PC-9 (cell line): ENCODE measurements at regions not wholly inside any gene's neighbourhood (a gene's known extent, or its start where the extent isn't known, plus 50 kb on each side); places are given as distances from the start of the nearest gene placed in this dataset.
"Not testable (repeated sequence)": the region's sequence is repeated elsewhere in the genome, so short reads cannot be mapped to it uniquely, and the experiment has no call there.

Experiments
- BruUV-seq: library from RNA; stranded (reverse); fragments of 400-500 nt; replicated peaks from 2 replicates; lab custom pipeline; 2021; lab: Mats Ljungman, UMichigan
- CTCF ChIA-PET: fragments of 300-600 bp; sonication (Branson Sonifier 250); formaldehyde crosslinking; loops from one replicate; lab custom pipeline; 2022; ENCODE audit warnings: antibody characterized with exemption; lab: Charles Lee
- POLR2A ChIA-PET: fragments of 300-600 bp; sonication (Branson Sonifier 250); formaldehyde crosslinking; loops from one replicate; lab custom pipeline; 2022; ENCODE audit warnings: antibody characterized with exemption; ENCODE audit not compliant: unreplicated experiment; lab: Charles Lee
- DNase-seq, 2 experiments: peaks; one replicate each; pipeline versions ENCODE4 v3.0.0 to v3.0.0-alpha.2; 2015 to 2022; ENCODE audit warnings: mixed read lengths in 1 of 2
- H2AFZ ChIP-seq: fragments of 200-600 bp; sonication (generic); 2 replicates; pipeline ENCODE4 v1.8.1; 2017; ENCODE audit warnings: antibody characterized with exemption
- H3F3A ChIP-seq: fragments of 200-600 bp; sonication (generic); 2 replicates; pipeline ENCODE4 v1.8.1; 2017; ENCODE audit warnings: antibody characterized with exemption, mild to moderate bottlenecking, low read depth; ENCODE audit not compliant: insufficient read depth
- H3K27ac ChIP-seq: fragments of 200-600 bp; sonication (generic); 2 replicates; pipeline ENCODE4 v1.6.1; 2016; ENCODE audit warnings: mixed run types
- H3K27me3 ChIP-seq: fragments of 200-600 bp; sonication (generic); 2 replicates; pipeline ENCODE4 v1.6.1; 2016; ENCODE audit warnings: low read depth, mixed run types; ENCODE audit not compliant: insufficient read depth
- H3K36me3 ChIP-seq: fragments of 200-600 bp; sonication (generic); 2 replicates; pipeline ENCODE4 v1.6.1; 2016; ENCODE audit warnings: low read depth, mixed run types
- H3K4me1 ChIP-seq: fragments of 200-600 bp; sonication (generic); replicated peaks from 2 replicates; pipeline ENCODE4 v1.6.1; 2016; ENCODE audit warnings: mixed run types; ENCODE audit not compliant: insufficient read depth
- H3K4me2 ChIP-seq: fragments of 200-600 bp; sonication (generic); 2 replicates; pipeline ENCODE4 v1.6.1; 2017; ENCODE audit warnings: mixed run types
- H3K4me3 ChIP-seq: fragments of 200-600 bp; sonication (generic); 2 replicates; pipeline ENCODE4 v1.6.1; 2016; ENCODE audit warnings: mixed run types
- H3K79me2 ChIP-seq: fragments of 200-600 bp; sonication (generic); 2 replicates; pipeline ENCODE4 v1.6.1; 2017; ENCODE audit warnings: low read depth, mixed run types
- H3K9me2 ChIP-seq: fragments of 200-600 bp; sonication (generic); 2 replicates; pipeline ENCODE4 v1.8.1; 2017; ENCODE audit warnings: mild to moderate bottlenecking; ENCODE audit not compliant: insufficient read depth
- H3K9me3 ChIP-seq: fragments of 200-600 bp; sonication (generic); 2 replicates; pipeline ENCODE4 v1.8.1; 2016; ENCODE audit warnings: low read depth; ENCODE audit not compliant: insufficient read depth
- H4K20me1 ChIP-seq: fragments of 200-600 bp; sonication (generic); 2 replicates; pipeline ENCODE4 v1.8.1; 2017; ENCODE audit not compliant: insufficient read depth
- CTCF ChIP-seq: fragments of 200-600 bp; sonication (generic); conservative IDR thresholded peaks from 2 replicates; pipeline ENCODE4 v1.6.1; 2017; ENCODE audit warnings: mixed run types, antibody characterized with exemption, mild to moderate bottlenecking, moderate library complexity
- EZH2 ChIP-seq: fragments of 200-600 bp; sonication (generic); IDR thresholded peaks from 2 replicates; pipeline ENCODE4 v1.8.0; 2017; ENCODE audit warnings: antibody characterized with exemption, low read depth
- intact Hi-C: fragments of 100-400 bp; cut with micrococcal nuclease; formaldehyde crosslinking; loops from one replicate; pipeline ENCODE4 v1.10.0; 2022; ENCODE audit not compliant: unreplicated experiment

GRCh38 chrX:109077788-109078187 is 341.4 kb upstream of the IRS4 start:
- no peak for TF ChIP-seq EZH2
- TF ChIP-seq CTCF = no peak
- intact Hi-C loops = no loop called here
- POLR2A ChIA-PET = no interaction called here
- no peak overlapping the region for H3K27ac ChIP-seq
- H3K4me2 ChIP-seq = no peak overlapping the region
- no peaks in the 10 kb centered on the region for H3K9me3 ChIP-seq
- no peak overlapping the region for H2AFZ ChIP-seq
- H3K4me1 ChIP-seq = no peaks in the 10 kb centered on the region
- no peaks in the 10 kb centered on the region for H3K79me2 ChIP-seq
- no peaks in the 10 kb centered on the region for H4K20me1 ChIP-seq
- no peaks in the 10 kb centered on the region for H3K36me3 ChIP-seq
- no peaks in the 10 kb centered on the region for H3F3A ChIP-seq
- no peak overlapping the region for H3K4me3 ChIP-seq
- no peaks in the 10 kb centered on the region for H3K9me2 ChIP-seq
- CTCF ChIA-PET = no interaction called here
- no peaks in the 10 kb centered on the region for H3K27me3 ChIP-seq
- DNase-seq = no peak
- no TSS peak for BruUV-seq

- H3F3A ChIP-seq, H3K27me3 ChIP-seq, intact Hi-C loops, H3K9me3 ChIP-seq, H3K27ac ChIP-seq, CTCF ChIA-PET, H3K36me3 ChIP-seq, H3K4me3 ChIP-seq, H2AFZ ChIP-seq, H3K4me2 ChIP-seq, BruUV-seq, DNase-seq, H3K9me2 ChIP-seq, H3K79me2 ChIP-seq, H3K4me1 ChIP-seq, POLR2A ChIA-PET, H4K20me1 ChIP-seq: not testable (repeated sequence)
Observed at GRCh38 chrX:109054181-109054581, 317.8 kb upstream of the IRS4 start.

- Histone ChIP-seq H3K36me3 (no peaks in the 10 kb centered on the region), H3F3A (no peaks in the 10 kb centered on the region), H3K79me2 (no peaks in the 10 kb centered on the region), H3K4me3 (no peak overlapping the region), H3K4me1 (no peaks in the 10 kb centered on the region), H3K27me3 (no peaks in the 10 kb centered on the region), H3K9me3 (no peaks in the 10 kb centered on the region), H3K4me2 (no peak overlapping the region), H2AFZ (no peak overlapping the region), H4K20me1 (no peaks in the 10 kb centered on the region), H3K27ac (no peak overlapping the region), H3K9me2 (no peaks in the 10 kb centered on the region)
- BruUV-seq = no TSS peak
- DNase-seq = no peak
- CTCF ChIA-PET = no interaction called here
- POLR2A ChIA-PET = no interaction called here
- TF ChIP-seq EZH2 = no peak
- TF ChIP-seq CTCF = peak; percentile 40; the same call in 1 of the 2 replicates
- intact Hi-C loops = no loop called here
Observed at GRCh38 chrX:109049903-109050302, 313.5 kb upstream of the IRS4 start.

- no TSS peak for BruUV-seq
- H4K20me1 ChIP-seq = no peaks in the 10 kb centered on the region
- H3K4me1 ChIP-seq = no peaks in the 10 kb centered on the region
- ChIA-PET CTCF (no interaction called here), POLR2A (no interaction called here)
- no peaks in the 10 kb centered on the region for H3K27me3 ChIP-seq
- H3K9me2 ChIP-seq = no peaks in the 10 kb centered on the region
- TF ChIP-seq CTCF (no peak), EZH2 (no peak)
- H3K4me3 ChIP-seq = no peak overlapping the region
- no peaks in the 10 kb centered on the region for H3F3A ChIP-seq
- no peak overlapping the region for H3K4me2 ChIP-seq
- H3K79me2 ChIP-seq = no peaks in the 10 kb centered on the region
- H3K9me3 ChIP-seq = no peaks in the 10 kb centered on the region
- no peak for DNase-seq
- H2AFZ ChIP-seq = no peak overlapping the region
- H3K27ac ChIP-seq = no peak overlapping the region
- intact Hi-C loops = no loop called here
- no peaks in the 10 kb centered on the region for H3K36me3 ChIP-seq
Observed at GRCh38 chrX:109049416-109049815, 313.1 kb upstream of the IRS4 start.
